ENCODE measurements at regions not wholly inside any gene's neighbourhood (a gene's known extent, or its start where the extent isn't known, plus 50 kb on each side); places are given as distances from the start of the nearest gene placed in this dataset.

GRCh38 chr7:35528381-35528977 lies 166.5 kb downstream of the HERPUD2 start:
- ATAC-seq (replicated peaks; ENCODE audit: extremely low read depth, poor library complexity, severe bottlenecking) (no peak), DNase-seq (ENCODE audit: low spot score in 2 of 2) (no peak)
- Mint-ChIP-seq H3K36me3 (ENCODE audit: insufficient read depth) (peaks cover 1% of the 10 kb centered on the region), H3K4me1 (no peaks in the 10 kb centered on the region), H3K4me3 (no peak overlapping the region), H3K27ac (ENCODE audit: low read depth) (no peak overlapping the region), H3K27me3 (peaks cover 64% of the 10 kb centered on the region), H3K9me3 (no peaks in the 10 kb centered on the region)

- Mint-ChIP-seq H3K4me1 (no peaks in the 10 kb centered on the region), H3K27me3 (peaks cover 52% of the 10 kb centered on the region), H3K9me3 (no peaks in the 10 kb centered on the region), H3K4me3 (no peak overlapping the region), H3K36me3 (ENCODE audit: insufficient read depth) (no peaks in the 10 kb centered on the region), H3K27ac (ENCODE audit: low read depth) (no peak overlapping the region)
- ATAC-seq (replicated peaks; ENCODE audit: extremely low read depth, poor library complexity, severe bottlenecking) (no peak), DNase-seq (ENCODE audit: low spot score in 2 of 2) (no peak)
Observed at GRCh38 chr7:35526645-35527044, 168.3 kb downstream of the HERPUD2 start.

- peaks cover 45% of the 10 kb centered on the region for H3K27me3 Mint-ChIP-seq
- ATAC-seq (replicated peaks; ENCODE audit: extremely low read depth, poor library complexity, severe bottlenecking) (no peak), DNase-seq (ENCODE audit: low spot score in 2 of 2) (no peak)
- H3K9me3 Mint-ChIP-seq: no peaks in the 10 kb centered on the region
- no peaks in the 10 kb centered on the region for H3K4me1 Mint-ChIP-seq
- H3K36me3 Mint-ChIP-seq (ENCODE audit: insufficient read depth): no peaks in the 10 kb centered on the region
- H3K27ac Mint-ChIP-seq (ENCODE audit: low read depth): no peak overlapping the region
- no peak overlapping the region for H3K4me3 Mint-ChIP-seq
Observed at GRCh38 chr7:35524112-35524804, 170.7 kb downstream of the HERPUD2 start.

- ATAC-seq (replicated peaks; ENCODE audit: extremely low read depth, poor library complexity, severe bottlenecking) (no peak), DNase-seq (ENCODE audit: low spot score in 2 of 2) (no peak)
- Mint-ChIP-seq H3K9me3 (no peaks in the 10 kb centered on the region), H3K27ac (ENCODE audit: low read depth) (no peak overlapping the region), H3K4me3 (no peak overlapping the region), H3K4me1 (no peaks in the 10 kb centered on the region), H3K36me3 (ENCODE audit: insufficient read depth) (no peaks in the 10 kb centered on the region), H3K27me3 (peaks cover 40% of the 10 kb centered on the region)
Observed at GRCh38 chr7:35523292-35523691, 171.6 kb downstream of the HERPUD2 start.

GRCh38 chr7:35522697-35523096 lies 172.2 kb downstream of the HERPUD2 start:
- Mint-ChIP-seq H3K9me3 (no peaks in the 10 kb centered on the region), H3K27ac (ENCODE audit: low read depth) (no peak overlapping the region), H3K4me1 (no peaks in the 10 kb centered on the region), H3K36me3 (ENCODE audit: insufficient read depth) (no peaks in the 10 kb centered on the region), H3K4me3 (no peak overlapping the region), H3K27me3 (peaks cover 34% of the 10 kb centered on the region)
- no peak for ATAC-seq (replicated peaks; ENCODE audit: extremely low read depth, poor library complexity, severe bottlenecking)
- no peak for DNase-seq (ENCODE audit: low spot score in 2 of 2)

- ATAC-seq (replicated peaks; ENCODE audit: extremely low read depth, poor library complexity, severe bottlenecking) (no peak), DNase-seq (ENCODE audit: low spot score in 2 of 2) (no peak)
- Mint-ChIP-seq H3K36me3 (ENCODE audit: insufficient read depth) (no peaks in the 10 kb centered on the region), H3K27me3 (peaks cover 27% of the 10 kb centered on the region), H3K27ac (ENCODE audit: low read depth) (no peak overlapping the region), H3K9me3 (no peaks in the 10 kb centered on the region), H3K4me3 (no peak overlapping the region), H3K4me1 (no peaks in the 10 kb centered on the region)
Observed at GRCh38 chr7:35521941-35522340, 173.0 kb downstream of the HERPUD2 start.

- Mint-ChIP-seq H3K27me3 (peaks cover 18% of the 10 kb centered on the region), H3K9me3 (no peaks in the 10 kb centered on the region), H3K27ac (ENCODE audit: low read depth) (no peak overlapping the region), H3K4me1 (no peaks in the 10 kb centered on the region), H3K36me3 (ENCODE audit: insufficient read depth) (no peaks in the 10 kb centered on the region), H3K4me3 (no peak overlapping the region)
- no peak for DNase-seq (ENCODE audit: low spot score in 2 of 2)
- ATAC-seq (replicated peaks; ENCODE audit: extremely low read depth, poor library complexity, severe bottlenecking): no peak
Observed at GRCh38 chr7:35520810-35521625, 173.9 kb downstream of the HERPUD2 start.

- H3K9me3 Mint-ChIP-seq: no peaks in the 10 kb centered on the region
- no peaks in the 10 kb centered on the region for H3K4me1 Mint-ChIP-seq
- DNase-seq (ENCODE audit: low spot score in 2 of 2) (peak; percentile 21 to 37), ATAC-seq (replicated peaks; ENCODE audit: extremely low read depth, poor library complexity, severe bottlenecking) (peak; percentile 46)
- H3K27ac Mint-ChIP-seq (ENCODE audit: low read depth): no peak overlapping the region
- H3K4me3 Mint-ChIP-seq: no peak overlapping the region
- no peaks in the 10 kb centered on the region for H3K36me3 Mint-ChIP-seq (ENCODE audit: insufficient read depth)
- H3K27me3 Mint-ChIP-seq: peaks cover 18% of the 10 kb centered on the region
Observed at GRCh38 chr7:35519971-35520809, 174.7 kb downstream of the HERPUD2 start.

GRCh38 chr7:35518767-35519166 lies 176.2 kb downstream of the HERPUD2 start:
- H3K27ac Mint-ChIP-seq (ENCODE audit: low read depth): no peak overlapping the region
- no peaks in the 10 kb centered on the region for H3K36me3 Mint-ChIP-seq (ENCODE audit: insufficient read depth)
- no peak for DNase-seq (ENCODE audit: low spot score in 2 of 2)
- H3K27me3 Mint-ChIP-seq: peaks cover 10% of the 10 kb centered on the region
- no peak for ATAC-seq (replicated peaks; ENCODE audit: extremely low read depth, poor library complexity, severe bottlenecking)
- H3K4me3 Mint-ChIP-seq: no peak overlapping the region
- no peaks in the 10 kb centered on the region for H3K9me3 Mint-ChIP-seq
- H3K4me1 Mint-ChIP-seq: no peaks in the 10 kb centered on the region

- DNase-seq (ENCODE audit: low spot score in 2 of 2): no peak
- H3K4me1 Mint-ChIP-seq: no peaks in the 10 kb centered on the region
- H3K27ac Mint-ChIP-seq (ENCODE audit: low read depth): no peak overlapping the region
- H3K27me3 Mint-ChIP-seq: peaks cover 7% of the 10 kb centered on the region
- H3K4me3 Mint-ChIP-seq: no peak overlapping the region
- no peak for ATAC-seq (replicated peaks; ENCODE audit: extremely low read depth, poor library complexity, severe bottlenecking)
- H3K36me3 Mint-ChIP-seq (ENCODE audit: insufficient read depth): no peaks in the 10 kb centered on the region
- no peaks in the 10 kb centered on the region for H3K9me3 Mint-ChIP-seq
Observed at GRCh38 chr7:35516498-35516897, 178.4 kb downstream of the HERPUD2 start.

GRCh38 chr7:35513828-35514227 lies 181.1 kb downstream of the HERPUD2 start:
- ATAC-seq (replicated peaks; ENCODE audit: extremely low read depth, poor library complexity, severe bottlenecking) (no peak), DNase-seq (ENCODE audit: low spot score in 2 of 2) (no peak)
- no peaks in the 10 kb centered on the region for H3K4me1 Mint-ChIP-seq
- no peak overlapping the region for H3K4me3 Mint-ChIP-seq
- no peak overlapping the region for H3K27ac Mint-ChIP-seq (ENCODE audit: low read depth)
- H3K36me3 Mint-ChIP-seq (ENCODE audit: insufficient read depth): no peaks in the 10 kb centered on the region
- H3K27me3 Mint-ChIP-seq: peaks cover 19% of the 10 kb centered on the region
- H3K9me3 Mint-ChIP-seq: no peaks in the 10 kb centered on the region

- Mint-ChIP-seq H3K4me1 (no peaks in the 10 kb centered on the region), H3K9me3 (no peaks in the 10 kb centered on the region), H3K36me3 (ENCODE audit: insufficient read depth) (no peaks in the 10 kb centered on the region), H3K4me3 (no peak overlapping the region), H3K27me3 (peaks cover 22% of the 10 kb centered on the region), H3K27ac (ENCODE audit: low read depth) (no peak overlapping the region)
- no peak for ATAC-seq (replicated peaks; ENCODE audit: extremely low read depth, poor library complexity, severe bottlenecking)
- DNase-seq (ENCODE audit: low spot score in 2 of 2): no peak
Observed at GRCh38 chr7:35513195-35513594, 181.7 kb downstream of the HERPUD2 start.

All from central memory CD8-positive, alpha-beta T cell (primary cell).